Body of pancreas (tissue), 4 donors: ENCODE measurements at regions not wholly inside any gene's neighbourhood (a gene's known extent, or its start where the extent isn't known, plus 50 kb on each side); places are given as distances from the start of the nearest gene placed in this dataset.

Experiments
- ATAC-seq: fragments of 150-250 bp; one replicate; pipeline ENCODE4 v1.9.1; 2016
- DNase-seq, 4 donors: peaks; one replicate each; pipeline ENCODE4 v3.0.0-alpha.2; 2019
- H3K27ac ChIP-seq, 4 donors: fragments of 200-600 bp; sonication (generic); 1 replicate in 3 of 4; 2 replicates in 1 of 4; pipeline versions ENCODE4 v1.5.1 to v1.6.1; 2016 to 2019; ENCODE audit warnings: mild to moderate bottlenecking in 1 of 4, mixed read lengths in 1 of 4, moderate library complexity in 1 of 4
- H3K27me3 ChIP-seq, 2 donors: fragments of 200-600 bp; sonication (generic); one replicate each; pipeline ENCODE4 v1.6.0; 2016; ENCODE audit warnings: mild to moderate bottlenecking in 1 of 2
- H3K36me3 ChIP-seq, 2 donors: fragments of 200-600 bp; sonication (generic); replicated peaks in 1 of 2; 2 replicates each; pipeline ENCODE4 v1.5.1; 2016; ENCODE audit warnings: low read depth in 2 of 2; ENCODE audit not compliant: insufficient read depth in 1 of 2
- H3K4me1 ChIP-seq: fragments of 200-600 bp; sonication (generic); one replicate; pipeline ENCODE4 v1.6.0; 2016
- H3K4me3 ChIP-seq, 2 donors: fragments of 200-600 bp; sonication (generic); 1 replicate in 1 of 2; 2 replicates in 1 of 2; pipeline ENCODE4 v1.5.1; 2016 to 2019
- H3K9me3 ChIP-seq, 3 donors: fragments of 200-600 bp; sonication (generic); 1 replicate in 2 of 3; 2 replicates in 1 of 3; pipeline ENCODE4 v1.5.1; 2016
- POLR2A ChIP-seq, 3 donors: fragments of 450-650 bp; IDR thresholded peaks; one replicate each; pipeline ENCODE4 v1.6.1; 2016; ENCODE audit warnings: antibody characterized with exemption in 3 of 3, mild to moderate bottlenecking in 2 of 3
- WGBS, 2 donors: methylation state at CpG; one replicate each; pipeline ENCODE4 v1.1.5; 2017; 5-methylcytosine and 5-hydroxymethylcytosine counted together
- intact Hi-C: fragments of 100-400 bp; cut with DNase I; formaldehyde crosslinking; loops from one replicate; pipeline ENCODE4 v1.15.1; 2023
- TF ChIP-seq, protein P1 (sequence below), 7 experiments: fragments of 450-650 bp in 4 of 7; fragments of 200-600 bp in 3 of 7; sonication (generic) in 3 of 7; IDR thresholded peaks; one replicate each; pipeline ENCODE4 v1.5.1; 2016 to 2019; ENCODE audit warnings: antibody characterized with exemption in 7 of 7

DNA sequence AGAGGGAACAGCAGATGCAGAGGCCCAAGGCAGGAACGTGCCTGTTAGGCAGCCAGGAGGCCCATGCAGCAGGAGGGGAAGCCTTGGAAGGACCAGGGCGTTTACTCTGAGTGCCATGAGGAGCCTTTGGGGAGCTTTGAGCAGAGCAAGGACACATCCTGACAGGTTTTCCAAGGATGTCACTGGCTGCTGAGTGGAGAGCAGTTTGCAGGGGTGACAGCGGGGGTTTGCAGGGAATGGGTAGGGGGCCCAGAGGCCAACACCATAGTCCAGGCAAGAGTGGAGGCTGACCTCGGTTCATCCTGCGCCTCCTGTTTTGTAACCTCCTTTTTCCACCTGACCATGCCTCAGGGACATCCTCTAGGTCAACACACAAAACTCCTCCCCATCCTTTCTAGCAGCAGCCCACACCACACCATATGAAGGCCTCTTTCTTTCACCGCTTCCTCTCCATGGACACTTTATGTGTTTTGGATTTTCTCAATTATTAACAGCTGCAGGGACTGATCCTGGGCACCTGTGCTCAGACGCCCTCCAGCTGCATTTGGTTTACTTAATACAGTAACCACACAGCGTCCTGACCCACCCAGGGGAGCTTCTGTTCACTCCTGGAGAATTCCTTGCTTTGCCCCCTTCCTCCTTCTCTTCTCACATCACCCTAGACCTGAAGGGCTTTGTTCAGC is 528.5 kb downstream of the MATN1 start:
- DNase-seq: no peak
- ATAC-seq: no peak
- no peaks in the 10 kb centered on the region for H3K9me3 ChIP-seq
- no peaks in the 10 kb centered on the region for H3K4me1 ChIP-seq
- H3K4me3 ChIP-seq: no peak overlapping the region
- H3K27me3 ChIP-seq: no peaks in the 10 kb centered on the region
- intact Hi-C loops: no loop called here
- no peaks in the 10 kb centered on the region for H3K36me3 ChIP-seq
- no peak for TF ChIP-seq POLR2A (IDR thresholded peaks at IDR 0.05)
- TF ChIP-seq, protein P1, sequence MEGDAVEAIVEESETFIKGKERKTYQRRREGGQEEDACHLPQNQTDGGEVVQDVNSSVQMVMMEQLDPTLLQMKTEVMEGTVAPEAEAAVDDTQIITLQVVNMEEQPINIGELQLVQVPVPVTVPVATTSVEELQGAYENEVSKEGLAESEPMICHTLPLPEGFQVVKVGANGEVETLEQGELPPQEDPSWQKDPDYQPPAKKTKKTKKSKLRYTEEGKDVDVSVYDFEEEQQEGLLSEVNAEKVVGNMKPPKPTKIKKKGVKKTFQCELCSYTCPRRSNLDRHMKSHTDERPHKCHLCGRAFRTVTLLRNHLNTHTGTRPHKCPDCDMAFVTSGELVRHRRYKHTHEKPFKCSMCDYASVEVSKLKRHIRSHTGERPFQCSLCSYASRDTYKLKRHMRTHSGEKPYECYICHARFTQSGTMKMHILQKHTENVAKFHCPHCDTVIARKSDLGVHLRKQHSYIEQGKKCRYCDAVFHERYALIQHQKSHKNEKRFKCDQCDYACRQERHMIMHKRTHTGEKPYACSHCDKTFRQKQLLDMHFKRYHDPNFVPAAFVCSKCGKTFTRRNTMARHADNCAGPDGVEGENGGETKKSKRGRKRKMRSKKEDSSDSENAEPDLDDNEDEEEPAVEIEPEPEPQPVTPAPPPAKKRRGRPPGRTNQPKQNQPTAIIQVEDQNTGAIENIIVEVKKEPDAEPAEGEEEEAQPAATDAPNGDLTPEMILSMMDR (IDR thresholded peaks at IDR 0.05): no peak
- no peak overlapping the region for H3K27ac ChIP-seq
- WGBS, 2 donors: 65 to 68% methylated on average over 7 to 8 of the region's 8 CpGs

- intact Hi-C loops: no loop called here
- Histone ChIP-seq H3K27me3 (no peaks in the 10 kb centered on the region), H3K4me1 (no peaks in the 10 kb centered on the region), H3K4me3 (no peak overlapping the region), H3K36me3 (no peaks in the 10 kb centered on the region), H3K9me3 (no peaks in the 10 kb centered on the region), H3K27ac (no peak overlapping the region)
- TF ChIP-seq POLR2A (IDR thresholded peaks at IDR 0.05): no peak
- TF ChIP-seq, protein P1 (IDR thresholded peaks at IDR 0.05): no peak
- 28 to 46% methylated on average over 6 of the region's 6 CpGs for WGBS, 2 donors
- no peak for ATAC-seq
- DNase-seq: no peak
Measured at GRCh38 chr1:30194046-30194619, 529.3 kb downstream of the MATN1 start.

- intact Hi-C loops: no loop called here
- ATAC-seq (no peak), DNase-seq (no peak)
- Histone ChIP-seq H3K27me3 (no peaks in the 10 kb centered on the region), H3K36me3 (no peaks in the 10 kb centered on the region), H3K4me3 (no peak overlapping the region), H3K9me3 (no peaks in the 10 kb centered on the region), H3K4me1 (no peaks in the 10 kb centered on the region), H3K27ac (no peak overlapping the region)
- TF ChIP-seq POLR2A (IDR thresholded peaks at IDR 0.05): no peak
- TF ChIP-seq, protein P1 (IDR thresholded peaks at IDR 0.05): no peak
- 61 to 75% methylated on average over 3 of the region's 3 CpGs for WGBS, 2 donors
Measured at GRCh38 chr1:30192969-30193630, 530.3 kb downstream of the MATN1 start.

DNA sequence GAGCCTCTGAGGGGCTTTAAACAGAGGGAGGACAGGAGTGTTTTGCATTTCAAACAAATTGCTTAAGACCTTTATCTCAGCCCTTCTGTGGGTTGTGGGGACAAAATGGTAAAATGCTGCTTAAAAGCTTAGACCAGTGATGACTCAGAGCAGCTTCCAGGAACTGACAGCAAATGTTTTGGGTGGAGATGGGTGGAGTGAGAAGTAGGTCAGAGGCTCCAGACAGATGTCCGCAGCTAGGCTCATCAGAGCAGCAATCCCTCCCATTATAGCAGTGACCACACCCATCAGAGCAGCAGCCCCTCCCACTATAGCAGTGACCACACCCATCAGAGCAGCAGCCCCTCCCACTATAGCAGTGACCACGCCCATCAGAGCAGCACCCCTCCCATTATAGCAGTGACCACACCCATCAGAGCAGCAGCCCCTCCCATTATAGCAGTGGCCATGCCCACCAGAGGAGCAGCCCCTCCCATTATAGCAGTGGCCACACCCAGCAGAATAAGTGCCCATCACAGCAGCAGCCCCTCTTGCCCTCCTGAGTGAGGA is 532.2 kb downstream of the MATN1 start:
- ATAC-seq (peak; percentile 33), DNase-seq (peak in 1 of 4 donors; percentile 48)
- Histone ChIP-seq H3K27ac (no peak overlapping the region), H3K27me3 (no peaks in the 10 kb centered on the region), H3K9me3 (no peaks in the 10 kb centered on the region), H3K4me3 (no peak overlapping the region), H3K36me3 (no peaks in the 10 kb centered on the region), H3K4me1 (no peaks in the 10 kb centered on the region)
- WGBS, 2 donors: 10 to 63% methylated on average over 1 to 2 of the region's 2 CpGs
- no peak for TF ChIP-seq POLR2A (IDR thresholded peaks at IDR 0.05)
- TF ChIP-seq, protein P1 (IDR thresholded peaks at IDR 0.05): no peak
- intact Hi-C loops: no loop called here
